Dendritic cell treated with granulocyte-macrophage colony-stimulating factor and Interleukin-4, amounts not matched to agents 40 ng/mL and 50 ng/mL, for 4 days (primary cell): ENCODE measurements at regions not wholly inside any gene's neighbourhood (a gene's known extent, or its start where the extent isn't known, plus 50 kb on each side); places are given as distances from the start of the nearest gene placed in this dataset.
"Not testable (repeated sequence)": the region's sequence is repeated elsewhere in the genome, so short reads cannot be mapped to it uniquely, and the experiment has no call there.

ENCODE experiments used
- H3K27ac Mint-ChIP-seq: one replicate; pipeline ENCODE4 v1.8.0; 2022; ENCODE audit warnings: mild to moderate bottlenecking, mixed read lengths
- H3K27me3 Mint-ChIP-seq: one replicate; pipeline ENCODE4 v1.8.0; 2022; ENCODE audit warnings: mild to moderate bottlenecking, mixed read lengths
- H3K36me3 Mint-ChIP-seq: one replicate; pipeline ENCODE4 v1.8.0; 2022; ENCODE audit warnings: low read depth, mixed read lengths
- H3K4me1 Mint-ChIP-seq: one replicate; pipeline ENCODE4 v1.8.0; 2022; ENCODE audit warnings: low read depth, mixed read lengths
- H3K4me3 Mint-ChIP-seq: one replicate; pipeline ENCODE4 v1.8.0; 2022; ENCODE audit warnings: mild to moderate bottlenecking, moderate library complexity, mixed read lengths
- H3K9me3 Mint-ChIP-seq: one replicate; pipeline ENCODE4 v1.8.0; 2022; ENCODE audit warnings: mixed read lengths
- intact Hi-C: fragments of 100-400 bp; cut with micrococcal nuclease; formaldehyde crosslinking; loops from one replicate; pipeline ENCODE4 v1.15.0; 2022

DNA sequence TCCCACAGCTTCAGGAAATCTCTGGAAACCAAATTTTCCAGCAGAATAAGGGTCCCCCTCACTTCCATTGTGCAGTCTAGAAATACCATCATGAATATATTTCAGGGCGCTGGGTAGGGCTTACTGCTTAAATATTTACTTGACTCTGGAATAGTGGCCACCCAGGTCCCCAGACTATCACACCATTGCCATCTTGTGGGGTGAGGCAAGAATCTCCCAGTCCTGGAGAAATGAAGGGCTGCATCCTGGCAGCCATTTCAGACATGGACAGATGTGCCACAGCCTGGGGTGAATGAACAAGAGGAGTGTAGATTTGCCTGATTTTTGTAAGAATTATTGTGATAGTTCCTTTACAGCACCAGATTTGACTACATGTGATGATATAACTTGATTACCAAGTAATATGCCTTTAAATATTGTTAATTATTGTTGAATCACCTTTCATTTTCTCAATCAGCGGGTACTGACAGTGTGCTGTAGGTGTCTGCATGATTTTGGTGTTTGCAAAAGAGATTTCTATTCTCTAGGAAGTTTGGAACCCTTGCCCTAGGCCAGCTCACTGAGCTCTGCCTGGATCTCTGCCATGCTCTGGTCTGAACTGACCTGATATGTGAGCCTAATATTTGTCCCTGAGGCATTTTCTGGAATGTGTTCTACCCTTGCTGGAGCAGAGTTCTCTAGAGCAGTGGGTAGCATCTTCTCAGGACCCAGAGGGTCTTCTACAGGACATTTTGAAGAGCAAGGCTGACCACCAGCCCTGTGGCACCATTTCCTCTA, 183.4 kb downstream of the KIT start:
- H3K36me3 Mint-ChIP-seq, result no peaks in the 10 kb centered on the region
- no peaks in the 10 kb centered on the region for H3K9me3 Mint-ChIP-seq
- peaks cover 6% of the 10 kb centered on the region for H3K4me1 Mint-ChIP-seq
- H3K27me3 Mint-ChIP-seq, result no peaks in the 10 kb centered on the region
- intact Hi-C loops, result loop anchor here (2.0 kb wide), 1 partner anchor 158 kb away; no protein-coding TSS in a partner anchor
- no peak overlapping the region for H3K27ac Mint-ChIP-seq
- no peak overlapping the region for H3K4me3 Mint-ChIP-seq

DNA sequence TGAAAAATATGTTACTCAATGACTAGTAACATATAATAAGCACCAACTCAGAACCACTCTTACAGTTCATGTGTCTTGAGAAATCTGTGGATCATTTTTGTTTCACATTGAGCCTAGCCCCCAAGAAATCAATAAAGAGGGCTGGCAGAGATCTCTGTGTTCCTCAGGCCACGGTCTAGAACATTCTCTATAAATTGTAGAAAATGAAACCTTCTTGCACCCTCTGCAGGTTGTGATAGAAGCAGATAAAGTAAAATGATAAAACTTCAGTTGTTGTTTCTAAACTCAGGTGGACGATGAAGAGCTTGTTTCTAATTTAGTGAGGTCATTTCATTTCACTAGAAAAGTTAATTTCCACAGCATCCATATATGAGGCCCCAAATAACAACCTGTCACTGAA, 182.7 kb downstream of the KIT start:
- H3K9me3 Mint-ChIP-seq, result no peaks in the 10 kb centered on the region
- H3K36me3 Mint-ChIP-seq, result no peaks in the 10 kb centered on the region
- no peak overlapping the region for H3K27ac Mint-ChIP-seq
- H3K4me1 Mint-ChIP-seq, result peaks cover 6% of the 10 kb centered on the region
- no peaks in the 10 kb centered on the region for H3K27me3 Mint-ChIP-seq
- intact Hi-C loops, result loop anchor here (2.0 kb wide), 1 partner anchor 158 kb away; no protein-coding TSS in a partner anchor
- no peak overlapping the region for H3K4me3 Mint-ChIP-seq

DNA sequence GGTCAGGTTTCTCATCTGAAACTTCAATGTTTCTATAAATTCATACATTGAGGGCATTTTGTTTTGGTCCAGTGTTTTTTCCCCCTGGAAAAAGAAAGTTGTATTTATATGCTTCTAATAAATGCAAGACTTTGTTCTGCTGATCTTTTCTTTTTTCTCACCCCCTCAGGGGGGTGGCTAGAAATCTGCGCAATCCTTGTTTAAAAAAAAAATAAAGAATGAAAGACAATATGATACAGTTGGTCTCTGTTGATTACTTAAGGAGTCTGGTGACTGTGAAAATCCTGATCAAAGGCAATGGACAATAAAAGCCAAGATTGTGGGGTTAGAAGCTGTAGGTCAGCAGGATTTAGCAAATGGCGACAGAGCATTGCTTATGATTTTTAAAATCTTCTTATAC, 180.5 kb downstream of the KIT start:
- H3K27me3 Mint-ChIP-seq, result no peaks in the 10 kb centered on the region
- H3K4me1 Mint-ChIP-seq, result peaks cover 6% of the 10 kb centered on the region
- no peak overlapping the region for H3K27ac Mint-ChIP-seq
- intact Hi-C loops, result no loop called here
- no peaks in the 10 kb centered on the region for H3K36me3 Mint-ChIP-seq
- H3K4me3 Mint-ChIP-seq, result no peak overlapping the region
- no peaks in the 10 kb centered on the region for H3K9me3 Mint-ChIP-seq

DNA sequence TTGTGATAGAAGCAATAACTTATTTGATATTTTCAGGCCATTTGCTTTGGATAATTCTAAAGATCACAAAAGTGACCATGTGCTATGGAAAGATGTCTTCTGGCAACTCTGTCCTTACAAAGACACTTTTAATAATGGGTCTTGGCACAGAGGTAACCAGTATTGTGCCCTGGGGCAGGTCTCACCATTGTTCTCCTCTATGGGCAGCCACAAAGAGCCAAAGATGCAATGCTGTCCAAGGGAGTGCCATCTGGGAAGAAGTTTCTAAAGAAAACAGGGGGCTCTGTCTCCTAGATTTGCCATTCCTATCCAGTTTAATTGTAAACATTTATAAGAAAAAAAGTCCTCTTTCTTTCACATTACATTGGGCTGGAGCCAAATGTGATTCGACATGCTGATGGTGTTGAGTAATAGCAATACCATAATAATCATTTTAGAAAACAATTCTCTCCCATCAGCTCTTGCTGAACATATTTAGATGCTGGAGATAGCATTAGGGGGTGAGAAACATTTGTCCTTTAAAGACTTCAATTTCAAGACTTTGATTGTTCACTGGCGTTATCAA, 179.9 kb downstream of the KIT start:
- no peak overlapping the region for H3K27ac Mint-ChIP-seq
- no peaks in the 10 kb centered on the region for H3K9me3 Mint-ChIP-seq
- no peak overlapping the region for H3K4me3 Mint-ChIP-seq
- no peaks in the 10 kb centered on the region for H3K27me3 Mint-ChIP-seq
- peaks cover 6% of the 10 kb centered on the region for H3K4me1 Mint-ChIP-seq
- intact Hi-C loops, result no loop called here
- no peaks in the 10 kb centered on the region for H3K36me3 Mint-ChIP-seq

DNA sequence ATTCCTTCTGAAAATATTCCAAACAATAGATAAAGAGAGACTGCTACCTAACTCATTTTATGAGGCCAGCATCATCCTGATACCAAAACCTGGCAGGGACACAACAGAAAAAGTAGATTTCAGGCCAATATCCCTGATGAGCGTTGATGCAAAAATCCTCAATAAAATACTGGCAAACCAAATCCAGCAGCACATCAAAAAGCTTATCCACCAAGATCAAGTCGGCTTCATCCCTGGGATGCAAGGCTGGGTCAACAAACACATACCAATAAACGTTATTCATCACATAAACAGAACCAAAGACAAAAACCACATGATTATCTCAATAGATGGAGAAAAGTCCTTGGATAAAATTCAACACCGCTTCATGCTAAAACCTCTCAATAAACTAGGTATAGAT, 170.6 kb downstream of the KIT start:
- H3K27me3 Mint-ChIP-seq, H3K27ac Mint-ChIP-seq, intact Hi-C loops, H3K4me1 Mint-ChIP-seq, H3K36me3 Mint-ChIP-seq, H3K4me3 Mint-ChIP-seq: not testable (repeated sequence)
- H3K9me3 Mint-ChIP-seq, result peaks cover 18% of the 10 kb centered on the region

DNA sequence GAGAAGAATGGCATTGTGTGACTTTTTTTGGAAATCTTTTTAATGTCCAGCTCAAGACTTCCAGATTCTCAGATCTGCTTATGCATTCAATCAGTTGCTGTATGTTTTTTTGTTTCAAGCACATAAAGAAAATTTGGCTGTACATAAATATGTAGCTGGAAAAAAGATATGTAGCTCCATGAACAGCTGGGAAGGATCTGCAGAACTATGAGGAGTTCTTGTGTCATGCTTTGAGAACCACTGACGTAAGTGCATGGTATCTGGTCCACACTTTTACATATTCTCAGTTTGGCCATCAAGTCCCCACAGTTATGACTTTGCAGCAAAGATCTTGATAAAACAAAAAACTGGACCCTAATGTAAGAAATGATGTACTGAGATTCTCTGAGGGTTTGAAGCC, 165.9 kb downstream of the KIT start:
- Mint-ChIP-seq H3K36me3 (no peaks in the 10 kb centered on the region), H3K27me3 (no peaks in the 10 kb centered on the region), H3K9me3 (peaks cover 10% of the 10 kb centered on the region), H3K4me1 (peaks cover 14% of the 10 kb centered on the region), H3K4me3 (no peak overlapping the region), H3K27ac (no peak overlapping the region)
- intact Hi-C loops, result no loop called here

DNA sequence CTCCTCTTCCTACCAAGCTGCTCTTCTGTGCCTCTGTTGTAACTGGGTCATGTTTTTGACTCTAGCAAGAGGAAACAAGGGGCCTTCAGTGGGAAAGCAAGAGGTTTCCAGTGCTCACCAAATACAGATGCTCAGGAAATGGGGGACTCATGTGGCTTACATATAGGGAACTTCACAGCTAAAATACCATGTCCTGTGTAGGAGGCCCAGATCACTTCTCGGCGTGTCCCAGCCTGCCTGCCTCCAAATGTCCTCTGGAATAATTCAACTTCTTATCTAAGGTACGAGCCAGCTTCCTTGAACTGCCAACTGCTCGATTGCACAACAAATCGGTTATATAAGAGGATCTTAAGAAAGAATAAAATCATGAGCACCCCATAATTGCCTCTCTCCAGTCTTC, 161.3 kb downstream of the KIT start:
- H3K27ac Mint-ChIP-seq, result no peak overlapping the region
- no peaks in the 10 kb centered on the region for H3K27me3 Mint-ChIP-seq
- no peak overlapping the region for H3K4me3 Mint-ChIP-seq
- no peaks in the 10 kb centered on the region for H3K36me3 Mint-ChIP-seq
- H3K9me3 Mint-ChIP-seq, result no peaks in the 10 kb centered on the region
- intact Hi-C loops, result no loop called here
- H3K4me1 Mint-ChIP-seq, result peaks cover 23% of the 10 kb centered on the region

DNA sequence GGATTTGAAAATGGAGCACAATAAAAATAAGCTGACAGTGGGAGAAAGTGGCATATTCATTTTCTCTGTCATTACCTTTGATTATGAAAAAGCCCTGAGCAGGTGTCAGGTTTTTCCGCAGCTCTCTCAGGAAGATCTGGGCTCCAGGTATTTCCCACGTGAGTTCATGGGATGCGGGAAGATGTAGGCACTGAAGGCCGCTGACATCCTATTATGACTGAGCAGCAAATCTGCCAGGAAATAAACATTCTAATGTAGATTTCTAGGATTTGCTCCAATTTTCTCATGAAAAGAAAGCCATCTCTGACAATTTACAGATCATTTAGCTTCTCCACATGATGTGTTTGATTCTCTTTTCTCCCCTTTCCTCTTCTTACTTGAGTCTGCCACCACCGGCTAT, 160.7 kb downstream of the KIT start:
- Mint-ChIP-seq H3K9me3 (no peaks in the 10 kb centered on the region), H3K4me3 (no peak overlapping the region), H3K36me3 (no peaks in the 10 kb centered on the region), H3K27ac (no peak overlapping the region), H3K27me3 (no peaks in the 10 kb centered on the region), H3K4me1 (peaks cover 23% of the 10 kb centered on the region)
- intact Hi-C loops, result no loop called here

DNA sequence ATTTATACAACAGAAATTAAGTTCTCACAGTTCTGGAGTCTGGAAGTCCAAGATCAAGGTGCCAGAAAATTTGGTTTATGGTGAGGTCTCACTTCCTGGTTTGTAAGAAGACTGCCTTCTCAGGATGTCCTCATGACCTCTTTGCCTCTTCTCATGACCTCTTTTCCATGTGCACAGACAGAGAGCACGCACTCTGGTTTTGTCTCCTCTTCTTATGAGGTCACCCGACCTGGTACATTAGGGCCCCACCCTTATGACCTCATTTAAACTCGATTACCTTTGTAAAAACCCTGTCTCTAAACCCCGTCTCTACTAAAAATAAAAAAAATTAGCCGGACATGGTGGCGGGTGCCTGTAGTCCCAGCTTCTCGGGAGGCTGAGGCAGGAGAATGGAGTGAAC, 155.9 kb downstream of the KIT start:
- no peaks in the 10 kb centered on the region for H3K9me3 Mint-ChIP-seq
- H3K4me1 Mint-ChIP-seq, result peaks cover 9% of the 10 kb centered on the region
- no peak overlapping the region for H3K27ac Mint-ChIP-seq
- no peak overlapping the region for H3K4me3 Mint-ChIP-seq
- H3K27me3 Mint-ChIP-seq, result no peaks in the 10 kb centered on the region
- H3K36me3 Mint-ChIP-seq, result no peaks in the 10 kb centered on the region
- intact Hi-C loops, result no loop called here

DNA sequence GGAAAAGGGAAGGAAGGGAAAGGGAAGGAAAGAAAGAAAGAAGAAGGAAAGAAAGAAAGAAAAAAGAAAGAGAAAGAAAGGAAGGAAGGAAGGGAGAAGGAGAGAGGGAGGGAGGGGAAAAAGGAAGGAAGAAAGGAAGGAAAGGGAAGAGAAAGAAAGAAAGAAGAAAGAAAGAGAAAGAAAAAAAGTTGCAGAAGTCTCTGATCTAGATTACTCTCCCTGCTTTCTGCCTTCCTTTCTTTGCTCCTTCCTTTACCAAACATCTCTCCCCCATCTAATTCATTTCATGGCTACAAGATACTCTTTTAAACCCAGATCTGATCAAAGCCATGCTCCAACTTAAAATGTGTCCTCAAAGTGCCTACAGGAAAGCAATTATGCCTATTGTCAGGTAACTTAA, 148.6 kb downstream of the KIT start:
- Mint-ChIP-seq H3K4me3 (no peak overlapping the region), H3K4me1 (peaks cover 7% of the 10 kb centered on the region), H3K36me3 (no peaks in the 10 kb centered on the region), H3K27me3 (no peaks in the 10 kb centered on the region), H3K9me3 (peaks cover 17% of the 10 kb centered on the region), H3K27ac (no peak overlapping the region)
- intact Hi-C loops, result no loop called here

DNA sequence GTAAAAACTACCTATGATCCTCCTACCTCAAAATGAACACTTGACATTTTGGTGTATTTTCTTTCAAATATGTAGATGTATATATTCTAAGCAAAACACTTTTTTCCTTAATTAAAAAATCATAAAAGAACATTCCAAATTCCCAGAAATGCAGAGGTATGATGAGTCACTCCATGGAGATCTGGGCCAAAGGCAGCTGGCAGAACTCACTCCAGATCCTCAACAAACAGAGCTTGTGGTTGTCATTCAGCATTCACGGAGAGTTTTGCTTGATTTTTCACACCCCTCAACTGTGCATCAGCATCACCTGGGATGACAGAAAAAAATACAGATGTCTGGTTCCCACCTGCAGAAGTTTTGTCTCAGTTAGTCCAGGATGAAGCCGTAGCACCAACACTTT, 144.6 kb downstream of the KIT start:
- no peak overlapping the region for H3K27ac Mint-ChIP-seq
- H3K4me1 Mint-ChIP-seq, result peaks cover 7% of the 10 kb centered on the region
- H3K4me3 Mint-ChIP-seq, result no peak overlapping the region
- peaks cover 17% of the 10 kb centered on the region for H3K9me3 Mint-ChIP-seq
- intact Hi-C loops, result no loop called here
- no peaks in the 10 kb centered on the region for H3K36me3 Mint-ChIP-seq
- no peaks in the 10 kb centered on the region for H3K27me3 Mint-ChIP-seq

DNA sequence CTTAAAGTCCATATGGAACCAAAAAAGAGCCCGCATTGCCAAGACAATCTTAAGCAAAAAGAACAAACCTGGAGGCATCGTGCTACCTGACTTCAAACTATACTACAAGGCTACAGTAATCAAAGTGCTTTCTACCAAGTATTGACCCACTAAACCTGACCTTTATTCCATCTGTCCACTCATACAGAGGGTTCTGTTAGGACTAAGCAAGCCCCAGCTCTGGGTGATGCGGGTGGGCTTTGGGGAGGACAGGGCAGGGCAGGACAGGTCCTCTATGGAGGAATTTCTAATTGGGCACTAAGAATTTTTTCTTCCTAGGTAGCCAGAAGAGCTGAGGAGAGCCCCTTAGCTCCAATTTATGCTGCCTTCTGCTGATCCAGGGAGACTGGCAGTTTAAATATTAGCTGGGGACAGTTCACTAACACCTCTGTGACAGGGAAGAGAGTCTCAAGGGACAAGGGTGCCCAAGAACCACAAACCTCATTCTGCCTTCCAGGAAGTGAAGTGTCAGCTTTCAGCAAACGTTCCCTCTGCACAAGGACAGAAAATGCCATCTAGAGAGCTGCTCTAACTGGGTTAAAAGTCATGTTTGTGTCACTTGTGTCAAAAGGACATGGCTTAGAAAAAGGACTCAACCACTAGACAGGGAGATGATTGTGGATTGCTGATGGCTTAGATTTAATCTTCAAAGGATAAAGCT, 143.2 kb downstream of the KIT start:
- intact Hi-C loops, result no loop called here
- Mint-ChIP-seq H3K4me1 (peaks cover 7% of the 10 kb centered on the region), H3K9me3 (peaks cover 6% of the 10 kb centered on the region), H3K4me3 (no peak overlapping the region), H3K27me3 (no peaks in the 10 kb centered on the region), H3K36me3 (no peaks in the 10 kb centered on the region), H3K27ac (no peak overlapping the region)

DNA sequence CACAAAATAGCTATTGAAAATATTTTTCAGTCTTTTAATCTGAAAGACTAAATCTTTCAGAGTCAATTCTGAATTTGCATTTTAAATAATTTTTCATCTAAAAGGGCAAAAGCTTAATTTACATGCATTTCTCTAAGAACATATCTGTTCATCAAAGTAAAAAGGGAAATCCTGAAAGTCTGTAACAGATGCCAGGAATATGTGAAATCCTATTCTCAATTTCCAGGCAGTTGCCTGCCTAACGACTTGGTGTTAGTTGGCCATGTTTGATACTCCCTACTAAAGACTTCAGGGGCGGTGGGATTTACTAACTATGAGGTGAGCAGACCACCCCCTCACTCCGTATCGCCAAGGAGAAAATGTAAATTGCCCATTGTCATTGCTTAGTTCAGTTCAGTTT, 136.8 kb downstream of the KIT start:
- H3K36me3 Mint-ChIP-seq, result no peaks in the 10 kb centered on the region
- intact Hi-C loops, result no loop called here
- H3K27me3 Mint-ChIP-seq, result no peaks in the 10 kb centered on the region
- no peak overlapping the region for H3K4me3 Mint-ChIP-seq
- no peaks in the 10 kb centered on the region for H3K9me3 Mint-ChIP-seq
- no peak overlapping the region for H3K27ac Mint-ChIP-seq
- H3K4me1 Mint-ChIP-seq, result no peaks in the 10 kb centered on the region

DNA sequence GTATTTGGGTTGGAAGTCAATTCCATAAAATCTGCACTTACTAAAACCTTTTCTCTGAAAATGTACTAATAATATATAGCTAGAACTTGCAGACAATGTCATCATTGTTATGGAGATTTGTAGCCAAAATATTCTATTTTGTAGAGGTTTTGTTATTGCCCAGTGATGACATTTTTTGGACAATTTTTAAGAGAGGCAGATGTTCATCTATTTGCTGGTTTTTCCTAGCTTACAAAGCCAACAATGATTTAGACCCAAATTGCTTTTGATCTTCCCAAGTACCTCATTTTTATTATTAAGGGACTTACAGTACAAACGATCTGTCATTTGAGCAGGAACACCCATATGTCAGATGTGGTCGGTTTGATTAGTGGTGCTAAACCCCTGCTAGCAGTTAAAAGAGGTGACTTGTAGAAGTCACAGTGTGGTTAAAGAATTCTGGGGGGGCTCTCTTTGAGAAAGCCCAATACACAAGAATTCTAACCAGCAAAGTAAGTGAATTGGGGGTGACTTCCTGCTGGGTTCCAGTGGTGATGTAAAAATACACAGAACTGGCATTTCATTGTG, 136.2 kb downstream of the KIT start:
- Mint-ChIP-seq H3K9me3 (no peaks in the 10 kb centered on the region), H3K27ac (no peak overlapping the region)
- intact Hi-C loops, result no loop called here

More for the DNA sequence above, 136.2 kb downstream of the KIT start:
- H3K27me3 Mint-ChIP-seq, result no peaks in the 10 kb centered on the region
- H3K4me3 Mint-ChIP-seq, result no peak overlapping the region
- no peaks in the 10 kb centered on the region for H3K4me1 Mint-ChIP-seq
- H3K36me3 Mint-ChIP-seq, result no peaks in the 10 kb centered on the region
